HG02973 (cell line): ENCODE measurements at regions not wholly inside any gene's neighbourhood (a gene's known extent, or its start where the extent isn't known, plus 50 kb on each side); places are given as distances from the start of the nearest gene placed in this dataset.

ENCODE experiments used
- ATAC-seq: cut with Tn5 transposase; IDR thresholded peaks from one replicate; pipeline ENCODE4 v1.9.1; 2021; ENCODE audit warnings: moderate library complexity; ENCODE audit not compliant: unreplicated experiment

GRCh38 chr2:204264621-204265140, 280.6 kb upstream of the PARD3B start:
- ATAC-seq: no peak

GRCh38 chr2:204265681-204266181, 279.5 kb upstream of the PARD3B start:
- no peak for ATAC-seq

- ATAC-seq: no peak
Measured at GRCh38 chr2:204268458-204268857, 276.8 kb upstream of the PARD3B start.

GRCh38 chr2:204268971-204269370, 276.3 kb upstream of the PARD3B start:
- no peak for ATAC-seq

- ATAC-seq: no peak
Measured at GRCh38 chr2:204272089-204272488, 273.2 kb upstream of the PARD3B start.

GRCh38 chr2:204272610-204273287, 272.5 kb upstream of the PARD3B start:
- no peak for ATAC-seq

GRCh38 chr2:204274429-204274828, 270.8 kb upstream of the PARD3B start:
- no peak for ATAC-seq

- no peak for ATAC-seq
Measured at GRCh38 chr2:204274991-204275390, 270.3 kb upstream of the PARD3B start.

GRCh38 chr2:204277226-204277625, 268.0 kb upstream of the PARD3B start:
- ATAC-seq: no peak

- ATAC-seq: no peak
Measured at GRCh38 chr2:204278454-204278853, 266.8 kb upstream of the PARD3B start.

- ATAC-seq: no peak
Measured at GRCh38 chr2:204279819-204280218, 265.5 kb upstream of the PARD3B start.

GRCh38 chr2:204280262-204280668, 265.0 kb upstream of the PARD3B start:
- no peak for ATAC-seq

- ATAC-seq: no peak
Measured at GRCh38 chr2:204282081-204282480, 263.2 kb upstream of the PARD3B start.

- no peak for ATAC-seq
Measured at GRCh38 chr2:204282525-204282924, 262.8 kb upstream of the PARD3B start.

- no peak for ATAC-seq
Measured at GRCh38 chr2:204289066-204289465, 256.2 kb upstream of the PARD3B start.

- ATAC-seq: no peak
Measured at GRCh38 chr2:204292439-204292838, 252.8 kb upstream of the PARD3B start.

- no peak for ATAC-seq
Measured at GRCh38 chr2:204293884-204294747, 251.2 kb upstream of the PARD3B start.

- no peak for ATAC-seq
Measured at GRCh38 chr2:204298404-204298803, 246.9 kb upstream of the PARD3B start.

GRCh38 chr2:204299766-204300165, 245.5 kb upstream of the PARD3B start:
- ATAC-seq: no peak

- no peak for ATAC-seq
Measured at GRCh38 chr2:204306667-204307066, 238.6 kb upstream of the PARD3B start.

- no peak for ATAC-seq
Measured at GRCh38 chr2:204312105-204312504, 233.2 kb upstream of the PARD3B start.

- ATAC-seq: no peak
Measured at GRCh38 chr2:204313256-204313655, 232.0 kb upstream of the PARD3B start.
